Eye (tissue), 1 donor: ENCODE measurements at regions not wholly inside any gene's neighbourhood (a gene's known extent, or its start where the extent isn't known, plus 50 kb on each side); places are given as distances from the start of the nearest gene placed in this dataset.

Experiments used
- DNase-seq: peaks from one replicate; pipeline ENCODE4 v3.0.0-alpha.2; 2015

DNA sequence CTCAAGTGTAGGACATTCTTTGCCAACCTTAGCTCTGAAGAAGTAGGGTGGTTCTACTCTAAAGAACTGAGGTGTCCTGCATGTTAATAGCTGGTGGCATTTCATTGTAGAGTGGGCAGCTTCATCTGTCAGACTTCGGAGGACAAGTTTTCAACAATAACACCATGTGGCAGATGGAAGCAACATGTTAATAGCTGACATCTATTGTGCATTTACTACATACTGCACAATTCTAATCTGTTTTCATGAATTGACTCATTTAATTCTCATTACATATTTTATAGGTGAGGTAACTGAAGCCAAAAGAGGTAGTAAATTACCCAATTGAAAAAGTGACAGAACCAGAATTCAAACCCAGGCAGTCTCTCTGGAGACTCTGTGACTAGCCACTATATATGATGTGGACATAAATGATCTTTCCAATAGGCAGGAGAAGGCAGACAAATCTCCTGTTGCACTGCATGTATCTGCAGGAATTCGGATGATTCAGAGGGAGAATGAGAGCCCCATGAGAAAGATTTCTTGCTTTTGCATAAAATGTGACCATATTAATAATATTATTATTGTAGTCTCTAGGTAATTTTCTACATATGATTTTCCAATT lies 137.2 kb upstream of the E2F7 start:
- no peak for DNase-seq

DNA sequence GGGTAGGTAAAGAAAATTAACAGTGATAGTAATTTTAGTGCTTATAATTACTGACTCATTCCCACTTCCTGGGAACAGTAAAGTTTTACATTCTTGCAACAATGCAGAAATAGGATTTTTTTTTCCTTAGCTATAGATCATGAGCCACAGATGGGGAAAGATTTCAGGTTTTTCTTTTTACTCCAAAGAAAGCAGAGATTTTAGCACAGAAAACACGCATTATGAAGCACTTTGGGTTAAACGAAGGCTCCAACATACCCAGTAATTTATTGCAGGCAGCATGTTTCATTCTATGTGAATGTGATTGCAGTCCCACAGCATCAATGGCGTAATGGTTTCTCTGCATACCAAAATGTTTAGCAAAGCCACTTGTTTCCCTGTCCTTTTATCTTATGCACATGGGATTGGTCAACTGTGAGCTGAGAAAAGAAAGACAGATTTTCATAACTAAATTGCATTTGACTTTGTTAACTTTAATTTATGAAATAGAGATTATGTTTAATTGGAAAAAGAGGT lies 124.6 kb upstream of the E2F7 start:
- peak; percentile 43 for DNase-seq

DNA sequence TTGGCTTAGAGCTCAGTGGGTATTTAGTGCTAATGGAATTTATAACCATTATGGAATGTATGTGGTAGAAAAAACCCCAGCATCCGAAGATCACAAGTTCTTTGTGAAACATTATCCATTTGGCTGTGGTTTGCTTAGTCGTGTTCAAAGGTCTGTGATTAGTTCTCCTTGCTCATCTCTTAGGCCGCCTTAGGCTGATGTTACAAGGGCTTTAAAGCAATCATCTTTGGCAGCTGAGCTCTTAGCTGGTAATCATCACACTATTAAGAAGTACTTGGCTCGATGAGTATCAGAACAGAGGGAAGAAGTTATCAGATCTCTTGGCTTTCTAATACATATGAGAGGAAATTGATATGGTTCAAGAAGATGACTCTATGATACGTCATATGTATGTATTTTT lies 124.1 kb upstream of the E2F7 start:
- DNase-seq: peak; percentile 61

DNA sequence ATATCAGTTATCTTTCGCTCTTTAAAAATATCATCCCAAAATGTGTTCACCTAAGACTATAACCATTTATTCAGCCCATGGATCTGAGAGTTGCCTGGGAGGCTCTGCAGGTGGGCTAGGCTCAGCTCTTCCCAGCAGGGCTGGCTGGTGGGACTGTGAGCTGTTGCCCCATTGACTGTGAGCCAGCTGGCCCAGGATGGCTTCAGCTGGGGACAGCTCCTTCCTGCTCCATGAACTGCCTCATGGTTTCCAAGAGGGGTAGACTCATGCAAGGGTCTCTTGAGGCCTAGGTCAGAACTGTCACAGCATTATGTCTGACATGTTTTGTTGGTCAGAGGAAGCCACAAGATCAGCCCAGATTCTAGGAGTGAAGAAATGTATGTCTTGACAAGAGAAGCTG lies 114.1 kb upstream of the E2F7 start:
- no peak for DNase-seq

DNA sequence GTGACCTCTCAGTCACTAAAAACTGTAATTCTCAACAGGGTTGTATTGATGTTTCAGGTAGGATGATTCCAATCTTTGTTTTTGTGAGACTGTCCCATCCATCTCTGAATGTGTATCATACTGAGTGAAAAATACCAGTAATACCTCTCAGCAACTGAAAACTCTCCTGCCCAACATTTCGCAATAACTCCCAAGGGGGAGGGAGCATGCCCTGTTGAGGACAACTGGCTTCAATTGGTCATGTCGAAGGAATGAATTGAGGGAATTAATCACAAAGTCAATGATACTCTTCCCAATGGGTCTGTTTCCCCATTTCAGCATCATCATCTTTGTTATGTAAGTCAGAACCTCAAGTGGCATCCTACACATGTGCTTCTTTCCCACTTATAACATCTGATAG lies 102.4 kb upstream of the E2F7 start:
- DNase-seq: no peak

DNA sequence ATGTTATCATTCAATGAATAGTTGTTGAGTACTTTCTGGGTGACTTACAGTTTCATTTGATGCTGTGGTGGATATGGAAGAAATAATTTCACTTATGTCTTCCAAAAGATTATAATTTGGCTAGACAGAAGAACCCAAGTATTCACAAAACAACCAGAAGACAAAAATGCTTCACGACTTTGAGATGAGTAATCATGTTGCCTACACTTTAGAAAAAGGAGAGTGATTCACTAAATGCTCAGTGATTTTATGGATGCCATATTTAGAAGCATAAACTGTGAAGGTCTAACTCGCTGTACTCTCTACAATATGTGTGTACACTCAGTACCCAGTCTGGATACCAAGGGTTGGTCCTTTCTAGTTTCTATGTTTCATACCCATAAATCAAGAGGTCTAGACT lies 101.3 kb upstream of the E2F7 start:
- DNase-seq: no peak

DNA sequence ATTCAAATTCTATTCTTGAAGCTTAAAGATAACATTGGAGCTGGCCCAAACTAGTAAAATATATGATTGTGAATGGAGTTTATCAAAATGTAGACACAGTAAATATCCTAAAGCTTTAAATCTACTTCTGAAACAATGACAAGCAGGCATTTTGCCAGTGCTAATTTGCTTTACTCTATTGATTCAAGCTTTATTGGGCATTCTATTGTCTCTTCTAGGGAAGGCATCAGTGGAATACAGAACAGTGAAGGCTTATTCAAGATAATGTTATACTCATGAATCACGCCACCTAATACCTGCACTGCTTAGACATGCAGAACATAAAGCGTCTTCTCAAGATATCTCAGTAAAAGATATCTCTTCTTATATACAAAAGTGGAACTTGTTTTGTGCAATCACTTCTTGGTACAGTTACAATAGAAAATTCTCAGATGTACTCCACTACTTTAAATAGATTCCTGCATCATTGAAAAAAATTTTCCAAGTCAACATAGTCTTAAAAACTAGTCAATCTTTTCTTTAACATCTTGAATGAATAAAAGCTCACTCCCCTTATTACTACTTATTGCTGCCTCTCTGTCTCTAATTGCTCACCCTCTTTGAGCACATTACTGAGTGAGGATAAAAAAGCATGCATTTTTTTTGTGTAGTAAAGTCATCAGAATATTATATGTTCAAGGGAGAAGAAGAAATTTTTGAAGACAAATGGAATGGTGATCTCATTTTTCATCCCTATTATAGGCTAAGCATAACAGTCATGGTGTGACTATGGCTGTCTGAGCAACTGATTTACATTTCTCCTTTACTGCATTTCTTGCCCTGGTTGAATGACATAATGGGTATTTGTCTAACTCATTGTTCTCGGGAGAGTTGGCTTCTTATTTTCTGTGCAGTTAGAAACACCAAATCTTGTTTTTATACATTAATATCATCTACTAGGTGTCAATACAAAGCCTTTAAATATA lies 98.0 kb upstream of the E2F7 start:
- DNase-seq: no peak

DNA sequence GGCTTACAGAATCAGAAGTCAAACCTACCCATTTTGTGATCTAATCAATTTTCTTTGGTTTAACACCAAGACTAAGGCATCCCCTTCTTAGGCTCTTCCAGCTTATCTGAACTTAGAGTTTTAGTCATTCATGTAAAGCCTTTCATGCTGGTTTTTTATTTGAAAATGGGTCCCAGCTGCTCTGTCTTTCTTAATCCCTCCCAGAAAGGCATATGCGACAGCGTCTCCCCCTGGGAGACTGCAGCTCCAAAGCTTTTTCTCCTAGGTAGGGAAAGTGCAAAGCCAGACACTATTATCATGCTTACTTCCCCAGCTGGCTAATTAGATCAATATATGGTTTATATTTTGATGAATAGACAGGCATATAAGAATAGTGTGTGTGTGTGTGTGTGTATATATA lies 96.6 kb upstream of the E2F7 start:
- DNase-seq: peak; percentile 67

DNA sequence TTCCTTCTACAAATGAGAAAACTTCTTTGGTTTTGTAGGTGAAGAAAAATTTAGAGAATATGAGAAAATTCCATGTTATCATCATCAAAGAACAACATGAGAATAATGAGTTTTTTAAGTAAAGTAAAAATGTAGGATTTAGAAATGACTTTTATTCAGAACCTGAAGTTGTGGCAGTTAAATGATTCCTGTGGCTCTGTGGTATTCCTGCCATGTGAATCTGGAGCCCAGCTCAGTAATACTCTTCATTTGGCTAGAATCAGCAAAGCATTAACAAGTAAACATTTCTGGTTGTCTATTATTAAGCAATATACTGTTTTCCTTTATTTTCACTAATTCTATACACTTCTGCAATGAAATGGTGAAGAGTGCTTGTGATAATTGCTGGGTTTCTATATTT lies 95.6 kb upstream of the E2F7 start:
- no peak for DNase-seq

DNA sequence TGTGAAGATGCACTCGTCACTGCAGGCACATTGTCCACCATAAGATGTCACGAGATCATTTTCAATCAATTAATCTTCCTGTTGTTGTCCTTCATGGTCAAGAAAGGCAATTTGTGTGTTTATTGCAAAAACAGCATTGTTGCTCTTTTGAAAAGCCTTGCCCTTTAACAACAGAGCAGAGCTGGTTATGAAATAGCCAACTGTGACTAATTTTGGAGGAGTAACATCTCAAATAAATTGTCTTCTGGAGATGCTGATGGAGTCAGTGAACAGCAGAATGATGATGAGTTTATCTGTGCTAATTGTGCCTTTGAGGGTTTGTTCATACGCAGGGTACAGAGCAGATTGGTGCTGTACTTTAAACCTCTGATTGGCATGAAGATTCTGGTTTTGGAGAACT lies 88.3 kb upstream of the E2F7 start:
- no peak for DNase-seq

DNA sequence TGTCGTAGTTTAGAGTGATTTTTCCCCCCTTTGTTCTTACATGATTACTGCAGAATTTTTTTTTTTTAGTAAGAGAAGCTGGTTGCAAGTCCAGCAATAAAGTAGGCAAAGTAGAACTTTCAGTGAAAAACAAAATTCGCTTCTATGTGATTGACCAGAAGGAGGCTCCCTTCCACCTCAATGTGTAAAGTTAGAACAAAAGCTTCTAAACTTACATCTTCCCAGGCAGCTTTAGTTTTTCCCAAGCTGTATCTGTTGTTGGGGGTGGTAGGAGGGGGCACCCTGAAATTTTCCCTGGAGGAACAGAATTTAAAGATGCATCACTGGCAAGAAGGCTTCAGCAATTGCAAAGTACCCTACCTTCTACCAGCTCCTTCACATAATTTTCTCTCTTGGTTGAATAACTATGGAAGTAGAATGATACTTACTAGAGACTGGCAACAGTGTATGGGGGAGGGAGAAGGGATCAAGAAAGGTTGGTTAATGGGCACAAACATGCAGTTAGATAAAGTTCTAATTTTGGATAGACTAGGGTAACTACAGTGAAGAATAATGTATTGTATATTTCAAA lies 87.3 kb upstream of the E2F7 start:
- DNase-seq: peak; percentile 71

DNA sequence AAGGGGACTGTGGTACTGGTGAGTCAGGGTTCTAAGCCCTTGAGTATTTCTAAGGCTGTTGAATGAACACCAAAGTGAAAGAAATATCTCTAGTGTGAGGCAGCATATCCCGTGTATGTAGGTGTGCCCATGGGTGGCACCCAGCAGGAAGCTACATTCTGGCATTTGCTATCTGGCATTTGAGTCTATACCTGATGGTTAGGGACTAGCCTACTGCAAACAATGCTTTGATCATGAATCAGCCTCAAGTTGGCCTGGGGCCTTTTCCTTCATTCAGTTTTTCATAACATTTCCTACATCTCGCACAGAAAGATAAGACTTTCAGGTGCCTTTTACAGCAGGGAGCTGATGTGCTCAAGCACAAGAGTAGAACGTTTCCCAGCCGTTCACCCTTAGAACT lies 85.7 kb upstream of the E2F7 start:
- DNase-seq: no peak

DNA sequence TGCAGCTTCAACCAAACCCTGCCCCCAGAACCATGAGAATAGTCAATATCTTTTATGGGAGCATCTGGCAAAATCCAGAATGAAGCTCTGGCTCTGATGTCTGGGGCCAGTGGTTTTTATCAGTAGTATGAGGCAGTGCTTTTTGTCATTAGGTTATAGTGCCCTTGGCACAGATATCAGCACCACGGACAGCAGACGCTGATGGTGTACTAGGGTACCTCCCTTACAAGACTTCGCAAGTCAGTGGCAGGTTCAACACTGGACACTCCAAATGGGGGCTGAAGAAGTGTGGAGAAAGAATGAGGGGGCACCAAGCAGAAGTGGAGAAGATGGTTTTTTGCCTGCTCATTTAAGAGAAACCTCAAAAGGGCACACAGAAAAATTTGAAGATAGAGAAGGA lies 68.2 kb upstream of the E2F7 start:
- DNase-seq: peak; percentile 76

DNA sequence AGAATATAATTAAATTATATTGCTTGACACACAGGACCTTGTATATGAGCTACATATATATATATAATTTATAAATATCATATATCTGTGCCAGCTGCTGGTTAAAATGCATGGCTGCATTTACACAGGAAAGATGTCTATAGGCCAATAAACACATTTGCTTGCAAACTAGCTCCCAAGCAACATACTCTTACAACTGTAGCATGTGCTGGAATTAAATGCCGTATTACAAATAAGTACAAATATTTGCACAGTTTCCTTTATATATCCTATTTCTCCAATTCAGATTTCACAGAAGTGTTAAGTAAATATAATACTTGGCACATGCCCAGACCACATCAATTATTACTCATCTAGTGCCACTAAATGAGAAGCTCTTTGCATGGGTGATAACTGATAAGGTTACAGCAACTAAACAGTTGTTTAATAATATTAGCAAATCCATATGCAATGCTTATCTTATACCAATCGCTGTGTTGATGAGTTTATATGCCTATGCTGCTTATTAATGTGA lies 66.7 kb upstream of the E2F7 start:
- DNase-seq: no peak

DNA sequence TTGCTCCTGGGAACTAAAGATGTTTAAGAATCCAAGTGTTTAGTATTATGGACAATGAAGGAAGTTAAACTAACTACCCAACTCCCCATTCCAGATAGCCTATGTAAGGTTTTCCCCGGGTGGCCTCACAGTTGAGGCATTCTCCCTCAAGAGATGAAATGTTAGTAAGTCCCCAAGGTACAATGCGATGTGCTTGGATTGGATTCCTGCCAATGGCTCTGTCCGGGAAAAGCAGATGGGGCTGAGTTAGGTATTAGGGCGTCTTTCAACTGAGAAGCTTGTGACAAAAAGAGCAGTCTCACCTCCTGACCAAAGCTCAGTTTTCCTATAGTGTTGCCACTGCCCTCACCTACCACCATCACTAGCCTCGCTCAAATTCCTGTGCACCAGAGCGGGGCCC lies 64.8 kb upstream of the E2F7 start:
- no peak for DNase-seq

DNA sequence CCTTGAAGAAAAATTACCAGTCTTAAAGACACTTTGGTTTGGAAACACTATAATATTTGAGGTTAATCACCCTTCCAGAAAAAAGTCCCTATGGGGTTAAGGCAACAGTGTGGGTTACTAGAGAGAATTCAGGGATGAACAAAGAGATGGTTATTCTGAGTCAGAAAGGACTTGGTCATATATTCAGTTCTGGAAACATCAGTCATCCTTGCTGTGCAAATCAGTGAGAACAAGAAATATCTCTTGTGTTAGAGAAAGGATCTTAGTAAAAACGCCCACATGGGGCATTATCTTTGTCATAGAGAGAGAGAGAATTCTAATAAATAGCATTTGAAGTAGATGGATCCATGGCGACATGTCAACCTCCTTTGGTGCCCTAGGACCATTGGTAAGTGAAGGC lies 59.4 kb upstream of the E2F7 start:
- DNase-seq: no peak

DNA sequence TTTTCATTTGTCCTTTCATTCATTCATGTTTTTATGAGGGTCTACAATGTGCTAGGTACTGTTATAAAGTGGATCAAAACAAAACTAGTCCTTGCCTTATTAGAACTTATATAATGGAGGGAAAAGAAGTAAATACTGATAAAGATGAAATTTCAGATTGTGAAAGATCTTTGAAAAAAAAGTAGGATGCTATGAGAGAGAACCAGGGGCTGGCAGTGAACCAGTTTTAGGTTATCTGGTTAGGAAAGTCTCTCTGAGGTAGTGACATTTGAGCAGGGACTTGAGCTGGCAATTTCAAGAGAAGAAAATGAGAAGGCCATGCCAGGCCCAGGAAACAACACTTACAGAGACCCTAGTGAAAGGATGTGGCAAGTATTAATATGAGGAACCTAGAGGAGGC lies 57.3 kb upstream of the E2F7 start:
- no peak for DNase-seq

DNA sequence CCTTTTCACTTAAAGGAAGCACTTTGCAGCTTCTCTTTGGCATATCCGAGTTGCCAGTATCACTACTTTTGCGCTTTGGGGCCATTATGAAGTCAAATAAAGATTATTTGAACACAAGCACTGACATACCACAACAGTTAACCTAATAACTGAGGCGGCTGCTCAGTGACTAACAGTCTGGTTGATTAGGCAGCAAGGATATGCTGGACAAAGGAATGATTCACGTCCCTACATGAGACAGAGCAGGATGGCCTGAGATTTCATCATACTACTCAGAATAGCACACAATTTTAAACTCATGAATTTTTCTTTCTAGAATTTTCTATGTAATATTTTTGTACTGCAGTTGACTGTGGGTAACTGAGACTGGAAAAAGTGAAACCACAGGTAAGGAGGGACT lies 56.9 kb upstream of the E2F7 start:
- DNase-seq: peak; percentile 22

DNA sequence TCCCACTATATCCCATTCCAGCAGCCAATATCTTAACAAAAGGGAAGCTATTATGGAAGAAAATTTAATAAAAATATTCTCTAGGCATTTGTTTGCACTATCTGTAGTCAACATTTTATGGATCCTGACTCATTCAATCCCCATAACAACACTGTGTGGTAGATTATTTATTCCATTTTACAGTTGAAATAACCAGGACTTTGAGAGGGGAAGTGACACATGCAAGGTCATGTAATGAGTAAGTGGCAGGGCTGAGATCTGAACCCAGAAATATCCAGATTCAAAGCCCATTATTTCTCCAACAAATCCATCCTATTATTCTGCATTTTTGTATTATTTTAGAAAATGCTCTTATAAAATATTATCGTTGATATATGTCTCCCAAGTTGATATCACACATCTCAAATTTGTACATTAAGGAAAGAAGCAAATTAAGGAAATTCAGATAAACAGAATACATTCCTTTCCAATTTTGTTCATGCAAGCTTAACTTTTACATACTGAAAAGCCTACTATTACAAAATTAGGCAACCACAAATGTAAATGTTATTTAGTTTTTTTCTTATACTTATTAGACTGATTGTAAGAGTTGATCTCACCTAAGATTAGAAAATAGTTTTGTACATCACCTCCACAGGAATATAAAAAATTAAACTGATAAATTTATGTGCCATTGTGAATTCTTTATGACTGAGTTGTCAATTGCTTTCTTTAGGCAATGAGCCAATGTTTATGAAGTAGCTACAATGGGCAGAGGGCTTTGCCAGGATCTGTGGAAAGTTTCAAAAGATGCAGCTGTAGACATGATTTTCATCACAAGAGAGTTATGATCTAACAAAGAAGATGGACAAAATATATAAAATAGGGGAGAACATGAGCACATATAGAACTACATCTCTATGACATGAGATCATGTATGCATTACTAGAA lies 55.1 kb upstream of the E2F7 start:
- no peak for DNase-seq

DNA sequence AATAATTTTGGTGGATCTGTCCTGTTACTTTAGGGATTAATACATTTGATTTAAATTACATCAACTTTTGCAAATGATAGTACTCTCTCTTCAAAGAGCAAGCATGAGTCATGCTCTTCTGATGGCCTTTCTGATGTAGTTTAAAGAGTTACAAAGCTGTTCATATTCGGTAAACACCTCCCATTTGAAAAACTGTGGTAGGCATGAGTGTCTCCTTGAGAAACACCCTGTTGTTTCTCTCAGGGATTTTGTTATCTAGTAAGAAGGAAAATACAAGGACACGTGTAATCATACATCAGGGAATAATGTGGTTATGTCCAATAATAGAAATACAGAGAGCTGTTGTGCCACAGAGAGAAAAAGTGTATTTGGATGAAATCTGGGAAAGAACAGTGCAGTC lies 53.3 kb upstream of the E2F7 start:
- no peak for DNase-seq

DNA sequence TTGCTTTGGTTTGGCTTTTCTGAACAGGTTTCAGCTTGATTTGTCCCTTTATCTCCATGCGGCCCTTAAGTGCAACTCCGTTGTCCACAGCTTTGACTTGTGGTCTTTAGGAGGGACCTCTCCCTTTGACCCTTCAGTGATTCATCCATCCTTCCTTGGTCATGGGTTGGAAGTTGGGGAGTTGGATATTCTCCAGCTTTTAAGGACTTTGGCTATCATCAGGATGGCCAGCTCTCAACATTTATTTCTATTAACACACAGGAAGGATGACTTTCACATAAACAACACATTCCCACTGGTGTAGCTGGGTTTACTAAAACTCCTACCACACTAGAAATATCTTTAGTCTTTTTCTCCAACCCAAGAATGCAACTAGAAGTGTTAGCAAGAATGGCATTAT lies 50.9 kb upstream of the E2F7 start:
- DNase-seq: no peak

DNA sequence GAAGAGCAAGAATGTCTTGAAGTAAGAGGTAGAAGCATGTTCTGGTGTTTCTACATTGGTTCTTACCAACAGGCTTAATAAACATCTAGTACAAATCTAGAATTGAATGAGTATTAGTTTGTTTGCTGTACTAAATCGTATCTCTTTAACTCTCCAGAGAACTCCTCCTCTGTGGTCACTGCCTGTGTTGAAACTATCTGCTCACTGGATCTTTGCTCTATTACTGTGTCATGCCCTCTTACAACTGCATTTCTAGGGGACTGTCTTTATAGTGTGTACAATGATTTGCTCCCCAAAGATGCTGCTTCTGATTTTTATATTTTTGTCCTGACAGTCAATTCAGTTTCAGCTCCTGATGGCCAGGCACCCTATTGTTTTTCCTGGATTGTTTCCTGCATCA lies 50.1 kb upstream of the E2F7 start:
- no peak for DNase-seq
